PC-9 (cell line): ENCODE measurements at regions not wholly inside any gene's neighbourhood (a gene's known extent, or its start where the extent isn't known, plus 50 kb on each side); places are given as distances from the start of the nearest gene placed in this dataset.

Experiments used
- BruUV-seq: library from RNA; stranded (reverse); fragments of 400-500 nt; replicated peaks from 2 replicates; lab custom pipeline; 2021; lab: Mats Ljungman, UMichigan
- CTCF ChIA-PET: fragments of 300-600 bp; sonication (Branson Sonifier 250); formaldehyde crosslinking; loops from one replicate; lab custom pipeline; 2022; ENCODE audit warnings: antibody characterized with exemption; lab: Charles Lee
- POLR2A ChIA-PET: fragments of 300-600 bp; sonication (Branson Sonifier 250); formaldehyde crosslinking; loops from one replicate; lab custom pipeline; 2022; ENCODE audit warnings: antibody characterized with exemption; ENCODE audit not compliant: unreplicated experiment; lab: Charles Lee
- DNase-seq, 2 experiments: peaks; one replicate each; pipeline versions ENCODE4 v3.0.0 to v3.0.0-alpha.2; 2015 to 2022; ENCODE audit warnings: mixed read lengths in 1 of 2
- H2AFZ ChIP-seq: fragments of 200-600 bp; sonication (generic); 2 replicates; pipeline ENCODE4 v1.8.1; 2017; ENCODE audit warnings: antibody characterized with exemption
- H3F3A ChIP-seq: fragments of 200-600 bp; sonication (generic); 2 replicates; pipeline ENCODE4 v1.8.1; 2017; ENCODE audit warnings: antibody characterized with exemption, mild to moderate bottlenecking, low read depth; ENCODE audit not compliant: insufficient read depth
- H3K27ac ChIP-seq: fragments of 200-600 bp; sonication (generic); 2 replicates; pipeline ENCODE4 v1.6.1; 2016; ENCODE audit warnings: mixed run types
- H3K27me3 ChIP-seq: fragments of 200-600 bp; sonication (generic); 2 replicates; pipeline ENCODE4 v1.6.1; 2016; ENCODE audit warnings: low read depth, mixed run types; ENCODE audit not compliant: insufficient read depth
- H3K36me3 ChIP-seq: fragments of 200-600 bp; sonication (generic); 2 replicates; pipeline ENCODE4 v1.6.1; 2016; ENCODE audit warnings: low read depth, mixed run types
- H3K4me1 ChIP-seq: fragments of 200-600 bp; sonication (generic); replicated peaks from 2 replicates; pipeline ENCODE4 v1.6.1; 2016; ENCODE audit warnings: mixed run types; ENCODE audit not compliant: insufficient read depth
- H3K4me2 ChIP-seq: fragments of 200-600 bp; sonication (generic); 2 replicates; pipeline ENCODE4 v1.6.1; 2017; ENCODE audit warnings: mixed run types
- H3K4me3 ChIP-seq: fragments of 200-600 bp; sonication (generic); 2 replicates; pipeline ENCODE4 v1.6.1; 2016; ENCODE audit warnings: mixed run types
- H3K79me2 ChIP-seq: fragments of 200-600 bp; sonication (generic); 2 replicates; pipeline ENCODE4 v1.6.1; 2017; ENCODE audit warnings: low read depth, mixed run types
- H3K9me2 ChIP-seq: fragments of 200-600 bp; sonication (generic); 2 replicates; pipeline ENCODE4 v1.8.1; 2017; ENCODE audit warnings: mild to moderate bottlenecking; ENCODE audit not compliant: insufficient read depth
- H3K9me3 ChIP-seq: fragments of 200-600 bp; sonication (generic); 2 replicates; pipeline ENCODE4 v1.8.1; 2016; ENCODE audit warnings: low read depth; ENCODE audit not compliant: insufficient read depth
- H4K20me1 ChIP-seq: fragments of 200-600 bp; sonication (generic); 2 replicates; pipeline ENCODE4 v1.8.1; 2017; ENCODE audit not compliant: insufficient read depth
- EZH2 ChIP-seq: fragments of 200-600 bp; sonication (generic); IDR thresholded peaks from 2 replicates; pipeline ENCODE4 v1.8.0; 2017; ENCODE audit warnings: antibody characterized with exemption, low read depth
- intact Hi-C: fragments of 100-400 bp; cut with micrococcal nuclease; formaldehyde crosslinking; loops from one replicate; pipeline ENCODE4 v1.10.0; 2022; ENCODE audit not compliant: unreplicated experiment
- TF ChIP-seq, protein P1 (sequence below): fragments of 200-600 bp; sonication (generic); conservative IDR thresholded peaks from 2 replicates; pipeline ENCODE4 v1.6.1; 2017; ENCODE audit warnings: mixed run types, antibody characterized with exemption, mild to moderate bottlenecking, moderate library complexity

DNA sequence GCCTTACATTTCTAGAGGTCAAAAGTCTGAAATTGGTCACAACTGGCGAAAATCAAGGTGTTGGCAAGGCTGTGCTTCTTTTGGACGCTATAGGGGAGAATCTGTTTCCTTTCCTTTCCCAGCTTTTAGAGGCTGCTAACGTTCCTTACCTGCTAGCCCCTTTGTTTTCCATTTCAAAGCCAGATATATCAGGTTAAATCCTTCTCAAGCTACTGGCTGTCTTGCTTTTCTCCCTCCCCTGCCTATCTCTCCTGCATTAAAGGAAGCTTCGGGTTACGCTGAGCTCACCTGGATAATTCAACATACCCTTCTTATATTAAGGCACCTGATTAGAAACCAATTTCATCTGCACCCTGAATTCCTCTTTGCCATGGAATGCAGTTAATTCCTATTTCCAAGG, 1569.7 kb upstream of the SLC10A2 start:
- Histone ChIP-seq H3K4me2 (no peak overlapping the region), H3K27me3 (no peaks in the 10 kb centered on the region), H3F3A (no peaks in the 10 kb centered on the region), H3K79me2 (no peaks in the 10 kb centered on the region), H3K4me1 (0 out of 2 replicates have a peak, but pooled peaks cover under 1% of the 10 kb centered on the region), H4K20me1 (no peaks in the 10 kb centered on the region), H3K27ac (no peak overlapping the region), H3K36me3 (no peaks in the 10 kb centered on the region), H3K9me2 (0 out of 2 replicates have a peak, but pooled peaks cover 3% of the 10 kb centered on the region), H3K4me3 (no peak overlapping the region), H2AFZ (no peak overlapping the region), H3K9me3 (no peaks in the 10 kb centered on the region)
- no TSS peak for BruUV-seq
- TF ChIP-seq, protein P1, sequence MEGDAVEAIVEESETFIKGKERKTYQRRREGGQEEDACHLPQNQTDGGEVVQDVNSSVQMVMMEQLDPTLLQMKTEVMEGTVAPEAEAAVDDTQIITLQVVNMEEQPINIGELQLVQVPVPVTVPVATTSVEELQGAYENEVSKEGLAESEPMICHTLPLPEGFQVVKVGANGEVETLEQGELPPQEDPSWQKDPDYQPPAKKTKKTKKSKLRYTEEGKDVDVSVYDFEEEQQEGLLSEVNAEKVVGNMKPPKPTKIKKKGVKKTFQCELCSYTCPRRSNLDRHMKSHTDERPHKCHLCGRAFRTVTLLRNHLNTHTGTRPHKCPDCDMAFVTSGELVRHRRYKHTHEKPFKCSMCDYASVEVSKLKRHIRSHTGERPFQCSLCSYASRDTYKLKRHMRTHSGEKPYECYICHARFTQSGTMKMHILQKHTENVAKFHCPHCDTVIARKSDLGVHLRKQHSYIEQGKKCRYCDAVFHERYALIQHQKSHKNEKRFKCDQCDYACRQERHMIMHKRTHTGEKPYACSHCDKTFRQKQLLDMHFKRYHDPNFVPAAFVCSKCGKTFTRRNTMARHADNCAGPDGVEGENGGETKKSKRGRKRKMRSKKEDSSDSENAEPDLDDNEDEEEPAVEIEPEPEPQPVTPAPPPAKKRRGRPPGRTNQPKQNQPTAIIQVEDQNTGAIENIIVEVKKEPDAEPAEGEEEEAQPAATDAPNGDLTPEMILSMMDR, result no peak
- no peak for TF ChIP-seq EZH2
- CTCF ChIA-PET, result no interaction called here
- POLR2A ChIA-PET, result interaction anchor here (0.7 kb wide), 1 partner anchor 369 kb away, joined by 4 read pairs; no protein-coding TSS in a partner anchor
- intact Hi-C loops, result no loop called here
- no peak for DNase-seq

DNA sequence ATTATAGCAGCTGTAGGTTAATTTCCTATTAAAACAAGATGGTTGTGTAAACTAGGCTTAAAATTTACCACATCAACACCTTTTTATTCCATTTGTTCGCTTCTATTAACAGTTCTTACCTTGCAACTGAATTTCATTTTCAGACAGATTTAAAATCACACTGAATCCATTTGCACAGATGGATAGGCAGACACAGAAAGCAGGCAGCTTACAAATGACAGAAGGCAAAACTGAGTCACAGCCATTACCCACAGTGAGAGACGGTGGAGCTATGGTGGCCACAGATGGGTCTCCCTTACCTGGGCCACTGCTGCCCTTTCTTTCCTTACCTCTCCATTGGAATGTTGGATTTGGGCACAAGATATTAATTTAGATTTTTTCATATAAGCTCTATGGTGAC, 1567.8 kb upstream of the SLC10A2 start:
- no peaks in the 10 kb centered on the region for H3K79me2 ChIP-seq
- H2AFZ ChIP-seq, result no peak overlapping the region
- 0 out of 2 replicates have a peak, but pooled peaks cover 3% of the 10 kb centered on the region for H3K9me2 ChIP-seq
- H3K27ac ChIP-seq, result no peak overlapping the region
- no peak overlapping the region for H3K4me3 ChIP-seq
- intact Hi-C loops, result no loop called here
- H3K36me3 ChIP-seq, result no peaks in the 10 kb centered on the region
- no peak overlapping the region for H3K4me2 ChIP-seq
- ChIA-PET POLR2A (no interaction called here), CTCF (no interaction called here)
- H3K27me3 ChIP-seq, result no peaks in the 10 kb centered on the region
- TF ChIP-seq, protein P1, result no peak
- H3K4me1 ChIP-seq, result no peaks in the 10 kb centered on the region
- DNase-seq, result no peak
- H4K20me1 ChIP-seq, result no peaks in the 10 kb centered on the region
- no peaks in the 10 kb centered on the region for H3F3A ChIP-seq
- H3K9me3 ChIP-seq, result no peaks in the 10 kb centered on the region
- BruUV-seq, result no TSS peak

DNA sequence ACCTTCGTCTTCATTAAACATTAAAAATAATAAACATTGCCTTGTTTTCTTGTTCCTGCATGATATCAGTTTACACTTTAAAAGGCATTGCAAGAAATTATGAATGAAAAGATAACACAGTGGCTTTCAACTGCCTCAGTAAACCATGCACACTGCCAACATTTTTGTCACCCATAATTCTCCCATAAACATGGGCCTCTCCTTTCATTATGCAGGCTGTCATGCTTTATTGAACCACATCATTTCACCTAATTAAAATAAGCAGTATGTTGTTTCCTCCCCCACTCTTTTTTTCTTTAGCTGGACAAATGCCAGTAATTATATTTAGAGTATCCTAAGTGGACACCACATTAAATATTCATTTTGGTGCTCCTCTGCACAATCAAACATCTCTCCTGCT, 1566.5 kb upstream of the SLC10A2 start:
- H3K36me3 ChIP-seq, result no peaks in the 10 kb centered on the region
- no peaks in the 10 kb centered on the region for H4K20me1 ChIP-seq
- H3K9me2 ChIP-seq, result 0 out of 2 replicates have a peak, but pooled peaks cover 5% of the 10 kb centered on the region
- TF ChIP-seq, protein P1, result no peak
- TF ChIP-seq EZH2, result no peak
- H3K4me3 ChIP-seq, result no peak overlapping the region
- H3K4me2 ChIP-seq, result no peak overlapping the region
- ChIA-PET POLR2A (no interaction called here), CTCF (no interaction called here)
- no peaks in the 10 kb centered on the region for H3K9me3 ChIP-seq
- no peaks in the 10 kb centered on the region for H3K27me3 ChIP-seq
- intact Hi-C loops, result no loop called here
- no peaks in the 10 kb centered on the region for H3K4me1 ChIP-seq
- no peaks in the 10 kb centered on the region for H3K79me2 ChIP-seq
- BruUV-seq, result no TSS peak
- H2AFZ ChIP-seq, result no peak overlapping the region
- H3F3A ChIP-seq, result no peaks in the 10 kb centered on the region
- H3K27ac ChIP-seq, result no peak overlapping the region
- no peak for DNase-seq
